ENCODE measurements at regions not wholly inside any gene's neighbourhood (a gene's known extent, or its start where the extent isn't known, plus 50 kb on each side); places are given as distances from the start of the nearest gene placed in this dataset.

DNA sequence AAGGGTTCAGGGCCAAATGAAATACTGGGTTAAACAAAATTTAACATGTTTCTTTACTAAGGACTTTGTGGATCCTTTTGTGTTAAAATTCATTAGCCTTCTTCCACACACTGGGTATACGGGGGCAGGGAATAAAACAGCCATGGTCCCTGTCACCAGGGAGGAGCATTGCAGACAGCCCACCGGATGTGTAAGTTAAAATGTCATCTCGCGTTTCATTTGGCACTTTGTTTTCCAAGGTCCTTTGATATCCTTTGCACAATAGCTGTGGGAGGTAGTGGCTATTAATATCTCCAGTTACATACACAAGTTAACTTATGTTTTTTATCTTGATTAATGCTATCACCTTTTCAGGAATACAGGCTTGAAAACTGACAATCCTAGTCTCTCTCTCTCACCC, 172.7 kb downstream of the BARHL2 start:
- TF ChIP-seq TEAD1 (CRISPR knock-in tag; IDR thresholded peaks at IDR 0.05), result no peak
- TF ChIP-seq, protein P1, sequence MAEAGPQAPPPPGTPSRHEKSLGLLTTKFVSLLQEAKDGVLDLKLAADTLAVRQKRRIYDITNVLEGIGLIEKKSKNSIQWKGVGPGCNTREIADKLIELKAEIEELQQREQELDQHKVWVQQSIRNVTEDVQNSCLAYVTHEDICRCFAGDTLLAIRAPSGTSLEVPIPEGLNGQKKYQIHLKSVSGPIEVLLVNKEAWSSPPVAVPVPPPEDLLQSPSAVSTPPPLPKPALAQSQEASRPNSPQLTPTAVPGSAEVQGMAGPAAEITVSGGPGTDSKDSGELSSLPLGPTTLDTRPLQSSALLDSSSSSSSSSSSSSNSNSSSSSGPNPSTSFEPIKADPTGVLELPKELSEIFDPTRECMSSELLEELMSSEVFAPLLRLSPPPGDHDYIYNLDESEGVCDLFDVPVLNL (CRISPR knock-in tag; IDR thresholded peaks at IDR 0.05; ENCODE audit: borderline replicate concordance, low read depth), result no peak
- no peak for TF ChIP-seq CBFB (CRISPR knock-in tag; IDR thresholded peaks at IDR 0.05; ENCODE audit: low read depth)
- TF ChIP-seq, protein P2, sequence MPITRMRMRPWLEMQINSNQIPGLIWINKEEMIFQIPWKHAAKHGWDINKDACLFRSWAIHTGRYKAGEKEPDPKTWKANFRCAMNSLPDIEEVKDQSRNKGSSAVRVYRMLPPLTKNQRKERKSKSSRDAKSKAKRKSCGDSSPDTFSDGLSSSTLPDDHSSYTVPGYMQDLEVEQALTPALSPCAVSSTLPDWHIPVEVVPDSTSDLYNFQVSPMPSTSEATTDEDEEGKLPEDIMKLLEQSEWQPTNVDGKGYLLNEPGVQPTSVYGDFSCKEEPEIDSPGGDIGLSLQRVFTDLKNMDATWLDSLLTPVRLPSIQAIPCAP (CRISPR knock-in tag; IDR thresholded peaks at IDR 0.05), result no peak

All from WTC11 (cell line).